Endothelial cell of hepatic sinusoid (primary cell): ENCODE measurements at regions not wholly inside any gene's neighbourhood (a gene's known extent, or its start where the extent isn't known, plus 50 kb on each side); places are given as distances from the start of the nearest gene placed in this dataset.

Source experiments
- in situ Hi-C: cut with HindIII; loops from 2 replicates; pipeline ENCODE4 v1.10.0; 2017; ENCODE audit warnings: low sequenced_read_pairs

GRCh38 chr16:54632322-54633220 lies 298.1 kb upstream of the IRX5 start:
- in situ Hi-C loops: no loop called here

- in situ Hi-C loops: no loop called here
Observed at GRCh38 chr16:54631782-54632181, 298.9 kb upstream of the IRX5 start.

- in situ Hi-C loops: no loop called here
Observed at GRCh38 chr16:54630284-54630967, 300.2 kb upstream of the IRX5 start.

GRCh38 chr16:54628796-54629625 lies 301.7 kb upstream of the IRX5 start:
- in situ Hi-C loops: no loop called here

GRCh38 chr16:54627616-54628015 lies 303.0 kb upstream of the IRX5 start:
- in situ Hi-C loops: no loop called here

GRCh38 chr16:54623636-54624035 lies 307.0 kb upstream of the IRX5 start:
- in situ Hi-C loops: no loop called here

GRCh38 chr16:54620197-54620596 lies 310.5 kb upstream of the IRX5 start:
- in situ Hi-C loops: no loop called here

GRCh38 chr16:54616610-54617009 lies 314.1 kb upstream of the IRX5 start:
- in situ Hi-C loops: no loop called here

- in situ Hi-C loops: no loop called here
Observed at GRCh38 chr16:54605536-54606066, 319.0 kb upstream of the IRX3 start.

- in situ Hi-C loops: no loop called here
Observed at GRCh38 chr16:54602666-54603065, 316.1 kb upstream of the IRX3 start.

- in situ Hi-C loops: no loop called here
Observed at GRCh38 chr16:54597222-54597621, 310.6 kb upstream of the IRX3 start.

GRCh38 chr16:54595621-54596020 lies 309.0 kb upstream of the IRX3 start:
- in situ Hi-C loops: no loop called here

GRCh38 chr16:54594601-54595391 lies 308.2 kb upstream of the IRX3 start:
- in situ Hi-C loops: no loop called here

- in situ Hi-C loops: no loop called here
Observed at GRCh38 chr16:54591816-54592246, 305.2 kb upstream of the IRX3 start.

- in situ Hi-C loops: no loop called here
Observed at GRCh38 chr16:54590836-54591235, 304.2 kb upstream of the IRX3 start.

GRCh38 chr16:54589326-54589725 lies 302.7 kb upstream of the IRX3 start:
- in situ Hi-C loops: no loop called here

- in situ Hi-C loops: no loop called here
Observed at GRCh38 chr16:54588026-54588425, 301.4 kb upstream of the IRX3 start.

GRCh38 chr16:54587176-54587515 lies 300.6 kb upstream of the IRX3 start:
- in situ Hi-C loops: no loop called here

- in situ Hi-C loops: no loop called here
Observed at GRCh38 chr16:54586474-54587175, 300.0 kb upstream of the IRX3 start.

- in situ Hi-C loops: no loop called here
Observed at GRCh38 chr16:54585998-54586340, 299.4 kb upstream of the IRX3 start.
